ENCODE measurements at regions not wholly inside any gene's neighbourhood (a gene's known extent, or its start where the extent isn't known, plus 50 kb on each side); places are given as distances from the start of the nearest gene placed in this dataset.

DNA sequence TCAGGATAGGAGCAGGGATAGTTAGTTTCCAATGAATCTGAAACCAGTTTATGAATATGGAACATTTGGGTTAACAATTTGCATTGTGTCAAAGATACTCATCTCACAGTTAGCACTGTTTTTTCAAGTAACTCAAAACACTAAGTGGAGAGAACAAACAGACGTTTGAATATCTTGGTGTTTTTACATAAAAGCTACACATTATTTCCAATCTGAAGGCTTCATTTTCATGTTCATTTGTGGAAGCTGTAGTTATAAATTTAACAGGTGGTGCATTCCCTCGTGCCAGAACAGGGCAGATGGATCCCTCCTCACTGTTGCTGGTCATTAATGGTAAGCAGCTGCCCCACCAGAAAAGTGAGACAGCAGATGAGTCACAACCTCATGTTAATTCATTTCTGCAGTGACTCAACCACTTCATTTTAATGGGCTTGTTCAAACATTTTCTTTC lies 286.9 kb downstream of the TMX3 start:
- TF ChIP-seq MYC (IDR thresholded peaks at IDR 0.05; ENCODE audit: low read depth, low read length) (no peak), POLR2A (IDR thresholded peaks at IDR 0.05; ENCODE audit: extremely low read depth, insufficient read length) (no peak)
- TF ChIP-seq, protein P1, sequence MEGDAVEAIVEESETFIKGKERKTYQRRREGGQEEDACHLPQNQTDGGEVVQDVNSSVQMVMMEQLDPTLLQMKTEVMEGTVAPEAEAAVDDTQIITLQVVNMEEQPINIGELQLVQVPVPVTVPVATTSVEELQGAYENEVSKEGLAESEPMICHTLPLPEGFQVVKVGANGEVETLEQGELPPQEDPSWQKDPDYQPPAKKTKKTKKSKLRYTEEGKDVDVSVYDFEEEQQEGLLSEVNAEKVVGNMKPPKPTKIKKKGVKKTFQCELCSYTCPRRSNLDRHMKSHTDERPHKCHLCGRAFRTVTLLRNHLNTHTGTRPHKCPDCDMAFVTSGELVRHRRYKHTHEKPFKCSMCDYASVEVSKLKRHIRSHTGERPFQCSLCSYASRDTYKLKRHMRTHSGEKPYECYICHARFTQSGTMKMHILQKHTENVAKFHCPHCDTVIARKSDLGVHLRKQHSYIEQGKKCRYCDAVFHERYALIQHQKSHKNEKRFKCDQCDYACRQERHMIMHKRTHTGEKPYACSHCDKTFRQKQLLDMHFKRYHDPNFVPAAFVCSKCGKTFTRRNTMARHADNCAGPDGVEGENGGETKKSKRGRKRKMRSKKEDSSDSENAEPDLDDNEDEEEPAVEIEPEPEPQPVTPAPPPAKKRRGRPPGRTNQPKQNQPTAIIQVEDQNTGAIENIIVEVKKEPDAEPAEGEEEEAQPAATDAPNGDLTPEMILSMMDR (IDR thresholded peaks at IDR 0.05; ENCODE audit: low read depth, low read length), result no peak
- TF ChIP-seq, protein P2, sequence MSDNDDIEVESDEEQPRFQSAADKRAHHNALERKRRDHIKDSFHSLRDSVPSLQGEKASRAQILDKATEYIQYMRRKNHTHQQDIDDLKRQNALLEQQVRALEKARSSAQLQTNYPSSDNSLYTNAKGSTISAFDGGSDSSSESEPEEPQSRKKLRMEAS (IDR thresholded peaks at IDR 0.05; ENCODE audit: low read depth, low read length), result no peak
- H3K4me3 ChIP-seq (ENCODE audit: low read depth, low read length), result no peak overlapping the region
- no peak for DNase-seq (ENCODE audit: low read depth)

DNA sequence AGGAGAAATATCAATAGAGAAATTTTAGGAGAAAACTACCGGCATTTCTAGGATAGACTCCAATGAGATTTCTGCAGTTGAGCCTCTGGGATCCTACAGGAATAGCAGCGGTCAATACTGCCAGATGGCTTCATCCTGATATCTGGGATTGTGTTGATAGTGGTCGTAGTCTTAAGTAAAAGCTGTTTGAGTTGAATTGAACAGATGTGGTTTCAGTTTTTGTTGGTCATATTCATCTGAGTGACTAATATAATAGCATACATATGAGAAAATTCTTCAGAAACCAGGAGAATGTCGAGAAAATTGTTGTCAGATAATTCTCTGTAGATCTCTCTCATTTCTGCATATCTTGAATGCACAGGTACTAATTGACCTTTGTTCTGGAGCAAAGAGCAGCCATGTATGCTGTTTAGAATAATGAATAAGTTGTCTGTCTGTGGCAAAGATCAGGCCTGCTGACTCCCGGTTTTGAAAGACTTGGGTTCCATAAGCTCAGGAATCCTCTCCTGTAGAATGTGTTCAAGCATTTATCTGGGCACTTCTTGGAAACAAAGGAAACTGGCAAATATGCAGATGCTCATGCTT lies 288.1 kb downstream of the TMX3 start:
- DNase-seq (ENCODE audit: low read depth), result no peak
- H3K4me3 ChIP-seq (ENCODE audit: low read depth, low read length), result no peak overlapping the region
- no peak for TF ChIP-seq MYC (IDR thresholded peaks at IDR 0.05; ENCODE audit: low read depth, low read length)
- TF ChIP-seq, protein P2 (IDR thresholded peaks at IDR 0.05; ENCODE audit: low read depth, low read length), result no peak
- no peak for TF ChIP-seq POLR2A (IDR thresholded peaks at IDR 0.05; ENCODE audit: extremely low read depth, insufficient read length)
- TF ChIP-seq, protein P1 (IDR thresholded peaks at IDR 0.05; ENCODE audit: low read depth, low read length), result no peak

DNA sequence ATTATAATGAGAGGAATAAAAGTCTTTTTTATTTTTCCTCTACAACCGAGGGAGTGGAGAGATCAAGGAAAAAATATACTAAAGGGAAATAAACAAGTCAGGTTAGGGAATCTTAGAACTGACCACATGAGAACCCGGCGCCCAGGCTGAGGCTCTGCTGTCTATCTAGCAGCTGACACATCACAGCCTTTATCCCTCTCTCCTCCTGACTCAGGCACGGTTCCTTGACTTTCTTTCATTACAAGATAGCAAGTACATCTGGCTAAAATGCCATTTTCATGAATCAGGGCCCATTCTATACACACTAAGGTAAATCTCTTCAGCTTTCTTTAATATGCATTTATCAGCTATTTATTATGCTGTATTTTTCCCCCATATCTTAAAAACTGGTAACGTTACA lies 296.0 kb downstream of the TMX3 start:
- no peak for DNase-seq (ENCODE audit: low read depth)
- TF ChIP-seq, protein P2 (IDR thresholded peaks at IDR 0.05; ENCODE audit: low read depth, low read length), result no peak
- TF ChIP-seq, protein P1 (IDR thresholded peaks at IDR 0.05; ENCODE audit: low read depth, low read length), result no peak
- TF ChIP-seq POLR2A (IDR thresholded peaks at IDR 0.05; ENCODE audit: extremely low read depth, insufficient read length) (no peak), MYC (IDR thresholded peaks at IDR 0.05; ENCODE audit: low read depth, low read length) (no peak)
- H3K4me3 ChIP-seq (ENCODE audit: low read depth, low read length), result no peak overlapping the region

- TF ChIP-seq MYC (IDR thresholded peaks at IDR 0.05; ENCODE audit: low read depth, low read length) (no peak), POLR2A (IDR thresholded peaks at IDR 0.05; ENCODE audit: extremely low read depth, insufficient read length) (no peak)
- TF ChIP-seq, protein P1 (IDR thresholded peaks at IDR 0.05; ENCODE audit: low read depth, low read length), result no peak
- TF ChIP-seq, protein P2 (IDR thresholded peaks at IDR 0.05; ENCODE audit: low read depth, low read length), result no peak
- H3K4me3 ChIP-seq (ENCODE audit: low read depth, low read length), result no peak overlapping the region
- DNase-seq (ENCODE audit: low read depth), result no peak
Measured at GRCh38 chr18:68418226-68418868, 296.6 kb downstream of the TMX3 start.

DNA sequence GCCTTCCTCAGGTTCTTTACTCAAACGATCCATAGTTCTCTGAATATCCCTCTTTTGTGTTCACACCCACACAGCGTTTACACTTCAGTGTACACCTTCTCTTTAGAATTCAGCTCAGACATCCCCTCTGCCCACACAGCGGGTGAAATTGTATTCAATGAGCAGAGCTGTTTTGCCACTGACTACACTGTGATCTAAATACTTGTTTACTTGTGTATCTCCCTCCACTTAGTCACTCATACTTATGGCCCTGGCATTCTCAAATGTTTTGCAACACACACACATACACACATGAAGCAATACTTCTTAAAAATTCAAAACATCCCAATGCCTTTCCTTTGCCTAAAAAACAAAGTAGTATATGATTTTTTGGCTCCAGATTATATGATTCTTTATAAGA lies 297.1 kb downstream of the TMX3 start:
- no peak overlapping the region for H3K4me3 ChIP-seq (ENCODE audit: low read depth, low read length)
- TF ChIP-seq, protein P2 (IDR thresholded peaks at IDR 0.05; ENCODE audit: low read depth, low read length), result no peak
- TF ChIP-seq, protein P1 (IDR thresholded peaks at IDR 0.05; ENCODE audit: low read depth, low read length), result no peak
- TF ChIP-seq POLR2A (IDR thresholded peaks at IDR 0.05; ENCODE audit: extremely low read depth, insufficient read length) (no peak), MYC (IDR thresholded peaks at IDR 0.05; ENCODE audit: low read depth, low read length) (no peak)
- DNase-seq (ENCODE audit: low read depth), result no peak
